Fibroblast of pulmonary artery (primary cell): ENCODE measurements at regions not wholly inside any gene's neighbourhood (a gene's known extent, or its start where the extent isn't known, plus 50 kb on each side); places are given as distances from the start of the nearest gene placed in this dataset.

Source experiments
- DNase-seq: peaks from one replicate; pipeline ENCODE4 v3.0.0-alpha.2; 2010; ENCODE audit warnings: low read depth
- H3K4me3 ChIP-seq: replicated peaks from 2 replicates; pipeline ENCODE4 v1.5.1; 2011; ENCODE audit warnings: low read depth, mild to moderate bottlenecking, control low read depth, low read length, moderate library complexity
- CTCF ChIP-seq: IDR thresholded peaks from 2 replicates; pipeline ENCODE4 v1.5.1; 2011; ENCODE audit warnings: mild to moderate bottlenecking, control low read depth, low read length, inconsistent platforms; ENCODE audit errors: missing control alignments

GRCh38 chr17:73956169-73956568 lies 247.3 kb upstream of the RPL38 start:
- H3K4me3 ChIP-seq = no peak overlapping the region
- TF ChIP-seq CTCF = no peak
- no peak for DNase-seq

GRCh38 chr17:73956595-73957465 lies 246.6 kb upstream of the RPL38 start:
- peak; percentile 32 for TF ChIP-seq CTCF
- DNase-seq = peak; percentile 7
- no peak overlapping the region for H3K4me3 ChIP-seq

GRCh38 chr17:73957564-73957963 lies 245.9 kb upstream of the RPL38 start:
- H3K4me3 ChIP-seq = no peak overlapping the region
- no peak for DNase-seq
- TF ChIP-seq CTCF = no peak

- TF ChIP-seq CTCF = no peak
- no peak overlapping the region for H3K4me3 ChIP-seq
- no peak for DNase-seq
These were observed 245.0 kb upstream of the RPL38 start for GRCh38 chr17:73958453-73958852.

- no peak for DNase-seq
- H3K4me3 ChIP-seq = no peak overlapping the region
- TF ChIP-seq CTCF = no peak
These were observed 243.0 kb upstream of the RPL38 start for GRCh38 chr17:73960469-73960868.

GRCh38 chr17:73962308-73962707 lies 241.2 kb upstream of the RPL38 start:
- DNase-seq = no peak
- no peak overlapping the region for H3K4me3 ChIP-seq
- no peak for TF ChIP-seq CTCF

GRCh38 chr17:73968680-73969079 lies 234.8 kb upstream of the RPL38 start:
- no peak overlapping the region for H3K4me3 ChIP-seq
- DNase-seq = no peak
- TF ChIP-seq CTCF = no peak
